Tibial nerve (tissue), 4 donors: ENCODE measurements at regions not wholly inside any gene's neighbourhood (a gene's known extent, or its start where the extent isn't known, plus 50 kb on each side); places are given as distances from the start of the nearest gene placed in this dataset.

Experiments used
- DNase-seq, 2 donors: peaks; one replicate each; pipeline ENCODE4 v3.0.0-alpha.2; 2019; ENCODE audit warnings: low spot score in 2 of 2
- H3K27ac ChIP-seq, 4 donors: fragments of 200-600 bp; sonication (generic) in 3 of 4; one replicate each; pipeline ENCODE4 v1.5.1; 2017 to 2019; ENCODE audit warnings: mild to moderate bottlenecking in 1 of 4
- H3K27me3 ChIP-seq, 2 donors: fragments of 200-600 bp; sonication (generic) in 1 of 2; one replicate each; pipeline versions ENCODE4 v1.5.1 to v1.6.0; 2017 to 2019
- H3K36me3 ChIP-seq, 3 donors: fragments of 200-600 bp; sonication (generic); one replicate each; pipeline ENCODE4 v1.5.1; 2018 to 2019
- H3K4me1 ChIP-seq, 4 donors: fragments of 200-600 bp; sonication (generic) in 3 of 4; one replicate each; pipeline ENCODE4 v1.5.1; 2017 to 2019
- H3K4me3 ChIP-seq, 4 donors: fragments of 200-600 bp; sonication (generic) in 3 of 4; one replicate each; pipeline ENCODE4 v1.5.1; 2017 to 2019; ENCODE audit warnings: mild to moderate bottlenecking in 1 of 4, moderate library complexity in 1 of 4
- H3K9me3 ChIP-seq, 4 donors: fragments of 200-600 bp; sonication (generic) in 3 of 4; one replicate each; pipeline ENCODE4 v1.5.1; 2017 to 2019
- EP300 ChIP-seq, 2 donors: sonication (generic); formaldehyde crosslinking; IDR thresholded peaks; one replicate each; pipeline ENCODE4 v1.6.1; 2017; ENCODE audit warnings: antibody characterized with exemption in 2 of 2, mild to moderate bottlenecking in 1 of 2
- POLR2A ChIP-seq, 2 donors: fragments of 450-650 bp; IDR thresholded peaks; one replicate each; pipeline ENCODE4 v1.6.1; 2017; ENCODE audit warnings: antibody characterized with exemption in 2 of 2, mild to moderate bottlenecking in 2 of 2, moderate library complexity in 2 of 2
- WGBS, 2 donors: methylation state at CpG; one replicate each; pipeline ENCODE4 v1.1.5; 2018; 5-methylcytosine and 5-hydroxymethylcytosine counted together
- TF ChIP-seq, protein P1 (sequence below), 5 experiments: fragments of 200-600 bp in 3 of 5; fragments of 450-650 bp in 2 of 5; sonication (generic) in 3 of 5; IDR thresholded peaks; one replicate each; pipeline ENCODE4 v1.5.1; 2016 to 2019; ENCODE audit warnings: antibody characterized with exemption in 5 of 5, mild to moderate bottlenecking in 3 of 5, moderate library complexity in 2 of 5

DNA sequence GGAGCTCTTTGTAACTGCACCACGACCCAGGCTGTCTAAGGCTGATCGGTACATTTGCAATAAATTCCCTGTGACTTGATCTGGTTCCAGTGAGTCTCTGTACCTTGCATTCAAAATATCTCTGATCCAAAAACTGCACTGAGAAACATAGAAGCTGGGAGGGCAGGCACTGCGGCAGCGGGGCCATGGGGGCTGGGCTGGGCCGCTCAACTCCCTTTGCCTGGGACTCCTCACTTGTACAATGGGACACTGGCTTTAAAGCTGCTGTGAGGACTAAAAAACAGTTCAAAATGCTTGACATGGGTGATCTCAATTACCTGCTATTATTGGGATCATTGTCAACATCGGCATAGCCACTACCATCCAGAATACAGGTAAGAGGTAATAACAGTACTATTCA lies 644.0 kb downstream of the AJAP1 start:
- H3K4me3 ChIP-seq = no peak overlapping the region
- H3K9me3 ChIP-seq = no peaks in the 10 kb centered on the region
- H3K36me3 ChIP-seq = no peaks in the 10 kb centered on the region
- H3K27me3 ChIP-seq = no peaks in the 10 kb centered on the region
- H3K4me1 ChIP-seq = no peaks in the 10 kb centered on the region
- no peak for DNase-seq
- H3K27ac ChIP-seq = no peak overlapping the region
- WGBS, 2 donors = 93 to 97% methylated on average over 6 of the region's 6 CpGs
- TF ChIP-seq, protein P1, sequence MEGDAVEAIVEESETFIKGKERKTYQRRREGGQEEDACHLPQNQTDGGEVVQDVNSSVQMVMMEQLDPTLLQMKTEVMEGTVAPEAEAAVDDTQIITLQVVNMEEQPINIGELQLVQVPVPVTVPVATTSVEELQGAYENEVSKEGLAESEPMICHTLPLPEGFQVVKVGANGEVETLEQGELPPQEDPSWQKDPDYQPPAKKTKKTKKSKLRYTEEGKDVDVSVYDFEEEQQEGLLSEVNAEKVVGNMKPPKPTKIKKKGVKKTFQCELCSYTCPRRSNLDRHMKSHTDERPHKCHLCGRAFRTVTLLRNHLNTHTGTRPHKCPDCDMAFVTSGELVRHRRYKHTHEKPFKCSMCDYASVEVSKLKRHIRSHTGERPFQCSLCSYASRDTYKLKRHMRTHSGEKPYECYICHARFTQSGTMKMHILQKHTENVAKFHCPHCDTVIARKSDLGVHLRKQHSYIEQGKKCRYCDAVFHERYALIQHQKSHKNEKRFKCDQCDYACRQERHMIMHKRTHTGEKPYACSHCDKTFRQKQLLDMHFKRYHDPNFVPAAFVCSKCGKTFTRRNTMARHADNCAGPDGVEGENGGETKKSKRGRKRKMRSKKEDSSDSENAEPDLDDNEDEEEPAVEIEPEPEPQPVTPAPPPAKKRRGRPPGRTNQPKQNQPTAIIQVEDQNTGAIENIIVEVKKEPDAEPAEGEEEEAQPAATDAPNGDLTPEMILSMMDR (IDR thresholded peaks at IDR 0.05) = no peak
- TF ChIP-seq EP300 (IDR thresholded peaks at IDR 0.05) = no peak
- no peak for TF ChIP-seq POLR2A (IDR thresholded peaks at IDR 0.05)

GRCh38 chr1:5297886-5298239 lies 643.5 kb downstream of the AJAP1 start:
- no peak for TF ChIP-seq POLR2A (IDR thresholded peaks at IDR 0.05)
- TF ChIP-seq, protein P1 (IDR thresholded peaks at IDR 0.05) = no peak
- TF ChIP-seq EP300 (IDR thresholded peaks at IDR 0.05) = no peak
- Histone ChIP-seq H3K9me3 (no peaks in the 10 kb centered on the region), H3K4me3 (no peak overlapping the region), H3K27me3 (no peaks in the 10 kb centered on the region), H3K27ac (no peak overlapping the region), H3K36me3 (no peaks in the 10 kb centered on the region), H3K4me1 (no peaks in the 10 kb centered on the region)
- 92 to 100% methylated on average over 1 of the region's 1 CpG for WGBS, 2 donors
- no peak for DNase-seq

DNA sequence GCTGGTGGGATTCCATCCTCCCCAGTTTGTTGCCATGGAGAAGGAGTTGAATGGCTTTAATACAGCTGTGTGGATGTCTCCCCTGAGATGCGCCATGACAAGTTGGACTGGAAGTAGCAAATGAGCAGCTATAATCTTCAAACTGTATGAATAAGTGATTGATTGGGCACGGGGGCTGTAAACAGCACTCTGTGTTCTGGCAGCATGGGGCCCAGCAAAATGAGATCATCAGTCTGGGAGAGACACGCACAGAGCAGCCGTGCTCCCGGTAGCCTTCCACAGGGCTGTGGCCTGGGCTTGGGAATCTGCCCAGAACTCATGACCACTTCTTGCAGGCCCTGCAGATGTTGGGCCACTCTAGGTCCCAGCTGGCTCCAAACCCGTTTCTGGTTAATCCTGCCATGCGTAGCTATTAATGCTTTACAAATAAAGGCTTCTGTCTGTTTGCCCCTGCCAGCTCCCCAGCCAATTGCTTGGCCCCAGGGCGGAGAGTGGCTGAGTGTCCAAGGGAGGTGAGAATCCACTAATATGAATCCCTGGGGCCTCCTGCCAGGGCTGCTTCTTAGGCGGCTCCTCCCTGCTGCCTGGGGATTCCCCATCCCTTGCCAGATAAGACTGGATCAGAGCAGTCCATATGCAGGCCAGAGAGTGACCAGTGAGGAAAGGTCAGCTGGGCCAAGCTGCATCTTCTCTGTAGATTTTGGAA lies 642.9 kb downstream of the AJAP1 start:
- peak; percentile 9 to 34 for DNase-seq
- Histone ChIP-seq H3K9me3 (no peaks in the 10 kb centered on the region), H3K27me3 (no peaks in the 10 kb centered on the region), H3K27ac (no peak overlapping the region), H3K4me1 (no peaks in the 10 kb centered on the region), H3K4me3 (no peak overlapping the region), H3K36me3 (no peaks in the 10 kb centered on the region)
- WGBS, 2 donors = 35 to 36% methylated on average over 9 of the region's 9 CpGs
- no peak for TF ChIP-seq POLR2A (IDR thresholded peaks at IDR 0.05)
- TF ChIP-seq EP300 (IDR thresholded peaks at IDR 0.05) = no peak
- TF ChIP-seq, protein P1 (IDR thresholded peaks at IDR 0.05) = no peak

DNA sequence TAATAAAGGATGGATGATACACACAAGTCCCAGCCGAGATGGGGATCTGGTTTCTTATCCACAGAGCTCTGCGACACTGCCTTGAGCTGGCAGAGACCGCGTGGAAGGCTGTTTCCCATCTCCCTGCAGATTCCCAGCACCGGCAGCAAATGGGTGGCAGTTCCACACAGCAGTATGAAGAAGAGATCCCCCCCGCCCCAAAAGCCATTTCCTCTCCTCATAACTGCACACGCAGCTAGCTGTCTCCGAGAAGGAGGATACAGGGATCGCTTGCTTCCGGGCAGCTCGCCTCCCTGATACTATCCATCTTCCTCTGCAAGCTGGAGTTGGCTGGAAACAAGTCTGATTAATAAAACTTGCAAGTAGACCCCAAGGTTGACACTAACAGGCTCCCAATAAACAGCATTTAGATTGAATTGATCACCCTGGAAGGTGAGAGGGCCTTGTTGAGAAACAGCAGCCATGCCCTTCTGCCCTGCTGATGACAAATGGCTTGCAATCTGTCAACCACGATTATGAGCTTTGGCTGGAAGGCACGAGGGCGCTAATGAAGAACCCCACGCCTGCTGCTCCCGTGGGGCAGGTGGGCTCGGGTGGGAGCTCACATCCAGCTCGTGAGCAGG lies 642.3 kb downstream of the AJAP1 start:
- WGBS, 2 donors = 68 to 77% methylated on average over 18 of the region's 18 CpGs
- Histone ChIP-seq H3K4me3 (no peak overlapping the region), H3K9me3 (no peaks in the 10 kb centered on the region), H3K4me1 (no peaks in the 10 kb centered on the region), H3K36me3 (no peaks in the 10 kb centered on the region), H3K27me3 (no peaks in the 10 kb centered on the region), H3K27ac (no peak overlapping the region)
- no peak for DNase-seq
- TF ChIP-seq EP300 (IDR thresholded peaks at IDR 0.05) (no peak), POLR2A (IDR thresholded peaks at IDR 0.05) (no peak)
- TF ChIP-seq, protein P1 (IDR thresholded peaks at IDR 0.05) = no peak

DNA sequence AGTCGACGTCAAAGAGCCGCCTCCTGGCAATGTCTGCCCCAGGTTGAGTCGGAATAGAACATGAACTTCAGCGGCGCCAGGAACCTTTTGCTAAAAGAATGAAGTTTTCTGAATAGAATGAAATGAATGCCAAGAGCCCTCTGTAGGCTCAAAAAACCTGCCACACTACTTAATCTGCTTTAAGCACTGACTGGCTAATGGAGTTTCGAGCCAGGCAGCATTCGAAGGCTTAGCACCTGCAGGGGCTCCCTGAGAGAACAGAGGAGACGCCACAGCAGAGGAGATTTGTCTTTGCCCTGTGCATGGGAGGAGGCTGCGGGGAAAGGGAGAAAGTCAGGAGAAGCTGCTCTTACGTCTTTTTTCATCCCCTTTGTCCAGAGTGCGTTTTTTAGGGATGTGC lies 641.7 kb downstream of the AJAP1 start:
- WGBS, 2 donors = 72 to 74% methylated on average over 12 of the region's 12 CpGs
- no peaks in the 10 kb centered on the region for H3K4me1 ChIP-seq
- no peak overlapping the region for H3K4me3 ChIP-seq
- H3K36me3 ChIP-seq = no peaks in the 10 kb centered on the region
- DNase-seq = no peak
- H3K9me3 ChIP-seq = no peaks in the 10 kb centered on the region
- TF ChIP-seq POLR2A (IDR thresholded peaks at IDR 0.05) (no peak), EP300 (IDR thresholded peaks at IDR 0.05) (no peak)
- TF ChIP-seq, protein P1 (IDR thresholded peaks at IDR 0.05) = no peak
- H3K27me3 ChIP-seq = no peaks in the 10 kb centered on the region
- H3K27ac ChIP-seq = no peak overlapping the region
